OCI-LY7 (cell line): ENCODE measurements at regions not wholly inside any gene's neighbourhood (a gene's known extent, or its start where the extent isn't known, plus 50 kb on each side); places are given as distances from the start of the nearest gene placed in this dataset.

Source experiments
- BruUV-seq: library from RNA; stranded (reverse); fragments of 400-500 nt; replicated peaks from 2 replicates; lab custom pipeline; 2021; lab: Mats Ljungman, UMichigan
- CTCF ChIA-PET: fragments of 300-600 bp; sonication (Branson Sonifier 250); formaldehyde crosslinking; loops from one replicate; lab custom pipeline; 2022; ENCODE audit warnings: antibody characterized with exemption; ENCODE audit not compliant: unreplicated experiment; lab: Charles Lee
- POLR2A ChIA-PET: fragments of 300-600 bp; sonication (Branson Sonifier 250); formaldehyde crosslinking; loops from one replicate; lab custom pipeline; 2022; ENCODE audit warnings: antibody characterized with exemption; lab: Charles Lee
- DNase-seq: peaks from one replicate; pipeline ENCODE4 v3.0.0-alpha.2; 2015; ENCODE audit warnings: low spot score
- H2AFZ ChIP-seq: fragments of 200-600 bp; sonication (generic), shearing (Covaris generic); 2 replicates; pipeline ENCODE4 v1.6.1; 2014; ENCODE audit warnings: mild to moderate bottlenecking, antibody characterized with exemption, low read length, moderate library complexity
- H3K27ac ChIP-seq: fragments of 200-600 bp; sonication (generic); 2 replicates; pipeline ENCODE4 v1.5.1; 2014; ENCODE audit warnings: mixed run types, low read depth, mild to moderate bottlenecking, moderate library complexity, low read length, inconsistent platforms; ENCODE audit not compliant: poor library complexity, severe bottlenecking
- H3K36me3 ChIP-seq: fragments of 200-600 bp; sonication (generic); 2 replicates; pipeline ENCODE4 v1.6.1; 2014; ENCODE audit warnings: mild to moderate bottlenecking, antibody characterized with exemption, low read length, moderate library complexity, mixed read lengths; ENCODE audit not compliant: insufficient read depth
- H3K4me1 ChIP-seq: fragments of 200-600 bp; sonication (generic); 2 replicates; pipeline ENCODE4 v1.5.1; 2014; ENCODE audit warnings: mild to moderate bottlenecking, low read length; ENCODE audit not compliant: insufficient read depth, poor library complexity, severe bottlenecking
- H3K4me2 ChIP-seq: fragments of 200-600 bp; sonication (generic); 2 replicates; pipeline ENCODE4 v1.6.1; 2014; ENCODE audit warnings: mild to moderate bottlenecking, low read length
- H3K4me3 ChIP-seq: fragments of 200-600 bp; sonication (generic); 2 replicates; pipeline ENCODE4 v1.5.1; 2014; ENCODE audit warnings: mild to moderate bottlenecking, low read depth, low read length; ENCODE audit not compliant: poor library complexity, severe bottlenecking
- H3K79me2 ChIP-seq: fragments of 200-600 bp; sonication (generic); 2 replicates; pipeline ENCODE4 v1.6.1; 2016; ENCODE audit warnings: low read depth, mild to moderate bottlenecking, low read length, moderate library complexity, mixed read lengths; ENCODE audit not compliant: insufficient read depth
- H3K9me2 ChIP-seq: fragments of 200-600 bp; sonication (generic); 2 replicates; pipeline ENCODE4 v1.6.1; 2016; ENCODE audit warnings: mild to moderate bottlenecking, low read length, mixed read lengths; ENCODE audit not compliant: insufficient read depth
- H3K9me3 ChIP-seq: fragments of 200-600 bp; sonication (generic); 2 replicates; pipeline ENCODE4 v1.6.1; 2014; ENCODE audit warnings: mild to moderate bottlenecking, mixed run types, low read length, mixed read lengths
- H4K20me1 ChIP-seq: fragments of 200-600 bp; sonication (generic); 2 replicates; pipeline ENCODE4 v1.6.1; 2014; ENCODE audit warnings: mild to moderate bottlenecking, antibody characterized with exemption, low read length, moderate library complexity, mixed read lengths; ENCODE audit not compliant: insufficient read depth
- EZH2phosphoT487 ChIP-seq: fragments of 200-600 bp; sonication (generic); IDR thresholded peaks from 2 replicates; pipeline ENCODE4 v1.6.1; 2018; ENCODE audit warnings: low read depth, borderline replicate concordance, mild to moderate bottlenecking, mixed run types, antibody characterized with exemption, low read length, moderate library complexity, mixed read lengths
- intact Hi-C: fragments of 100-400 bp; cut with micrococcal nuclease; formaldehyde crosslinking; loops from one replicate; pipeline ENCODE4 v1.10.0; 2022; ENCODE audit not compliant: unreplicated experiment
- TF ChIP-seq, protein P1 (sequence below): fragments of 200-600 bp; sonication (generic); conservative IDR thresholded peaks from 2 replicates; pipeline ENCODE4 v1.5.1; 2014; ENCODE audit warnings: mild to moderate bottlenecking, antibody characterized with exemption, low read length, moderate library complexity, mixed read lengths

DNA sequence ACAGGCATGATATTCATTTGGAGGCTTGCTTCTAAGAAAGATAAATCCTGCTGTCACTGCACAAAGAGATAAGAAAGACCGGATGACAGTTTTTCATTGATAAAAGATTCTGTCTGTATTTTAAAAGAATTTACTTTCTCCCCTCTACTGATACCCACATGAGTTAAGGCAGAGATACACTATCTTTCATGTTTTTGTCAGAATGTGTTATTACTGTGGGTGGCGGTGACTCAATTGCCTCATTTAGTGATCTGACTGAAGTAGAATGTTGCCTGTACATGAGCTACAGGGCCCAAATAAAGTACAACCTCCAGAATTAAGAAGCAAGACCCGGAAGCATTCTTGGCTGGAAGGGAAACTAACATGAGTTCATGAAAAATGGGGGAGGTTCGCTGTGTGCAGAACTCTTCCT is 480.0 kb downstream of the SLC4A3 start:
- POLR2A ChIA-PET, result no interaction called here
- no peak overlapping the region for H2AFZ ChIP-seq
- no peak overlapping the region for H3K27ac ChIP-seq
- H3K4me1 ChIP-seq, result no peaks in the 10 kb centered on the region
- H3K4me2 ChIP-seq, result no peak overlapping the region
- H3K9me2 ChIP-seq, result no peaks in the 10 kb centered on the region
- intact Hi-C loops, result no loop called here
- H3K79me2 ChIP-seq, result no peaks in the 10 kb centered on the region
- H3K36me3 ChIP-seq, result no peaks in the 10 kb centered on the region
- BruUV-seq, result no TSS peak
- TF ChIP-seq, protein P1, sequence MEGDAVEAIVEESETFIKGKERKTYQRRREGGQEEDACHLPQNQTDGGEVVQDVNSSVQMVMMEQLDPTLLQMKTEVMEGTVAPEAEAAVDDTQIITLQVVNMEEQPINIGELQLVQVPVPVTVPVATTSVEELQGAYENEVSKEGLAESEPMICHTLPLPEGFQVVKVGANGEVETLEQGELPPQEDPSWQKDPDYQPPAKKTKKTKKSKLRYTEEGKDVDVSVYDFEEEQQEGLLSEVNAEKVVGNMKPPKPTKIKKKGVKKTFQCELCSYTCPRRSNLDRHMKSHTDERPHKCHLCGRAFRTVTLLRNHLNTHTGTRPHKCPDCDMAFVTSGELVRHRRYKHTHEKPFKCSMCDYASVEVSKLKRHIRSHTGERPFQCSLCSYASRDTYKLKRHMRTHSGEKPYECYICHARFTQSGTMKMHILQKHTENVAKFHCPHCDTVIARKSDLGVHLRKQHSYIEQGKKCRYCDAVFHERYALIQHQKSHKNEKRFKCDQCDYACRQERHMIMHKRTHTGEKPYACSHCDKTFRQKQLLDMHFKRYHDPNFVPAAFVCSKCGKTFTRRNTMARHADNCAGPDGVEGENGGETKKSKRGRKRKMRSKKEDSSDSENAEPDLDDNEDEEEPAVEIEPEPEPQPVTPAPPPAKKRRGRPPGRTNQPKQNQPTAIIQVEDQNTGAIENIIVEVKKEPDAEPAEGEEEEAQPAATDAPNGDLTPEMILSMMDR, result no peak
- TF ChIP-seq EZH2phosphoT487, result no peak
- no peaks in the 10 kb centered on the region for H4K20me1 ChIP-seq
- no peak for DNase-seq
- no peak overlapping the region for H3K4me3 ChIP-seq
- CTCF ChIA-PET, result no interaction called here
- H3K9me3 ChIP-seq, result no peaks in the 10 kb centered on the region

DNA sequence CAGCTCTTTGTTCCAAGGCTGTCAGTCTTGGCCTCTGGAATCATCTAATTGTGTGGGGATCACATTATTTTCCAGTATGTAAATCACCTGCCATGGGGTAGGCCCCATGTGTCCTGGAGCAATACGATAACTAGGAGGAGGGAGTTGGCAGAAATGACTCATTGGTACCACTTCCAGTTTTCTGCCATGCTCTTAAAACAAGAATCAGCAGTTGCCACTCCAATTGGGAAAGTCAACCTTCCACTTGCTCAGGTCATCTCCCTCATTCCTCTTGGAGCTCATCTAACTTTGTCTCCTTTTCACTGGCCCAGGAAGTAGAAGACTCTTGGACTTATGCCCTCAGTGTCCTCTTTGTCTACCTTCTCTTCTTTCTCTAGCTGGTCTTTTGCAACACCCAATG is 487.0 kb downstream of the SLC4A3 start:
- Histone ChIP-seq H3K4me2 (no peak overlapping the region), H2AFZ (no peak overlapping the region), H4K20me1 (no peaks in the 10 kb centered on the region), H3K4me3 (no peak overlapping the region), H3K9me2 (no peaks in the 10 kb centered on the region), H3K36me3 (no peaks in the 10 kb centered on the region), H3K79me2 (no peaks in the 10 kb centered on the region), H3K27ac (no peak overlapping the region), H3K9me3 (no peaks in the 10 kb centered on the region), H3K4me1 (no peaks in the 10 kb centered on the region)
- no TSS peak for BruUV-seq
- TF ChIP-seq, protein P1, result no peak
- no peak for TF ChIP-seq EZH2phosphoT487
- POLR2A ChIA-PET, result interaction anchor here (0.7 kb wide), 1 partner anchor 1341 kb away, joined by 3 read pairs; no protein-coding TSS in a partner anchor
- intact Hi-C loops, result no loop called here
- CTCF ChIA-PET, result no interaction called here
- no peak for DNase-seq

DNA sequence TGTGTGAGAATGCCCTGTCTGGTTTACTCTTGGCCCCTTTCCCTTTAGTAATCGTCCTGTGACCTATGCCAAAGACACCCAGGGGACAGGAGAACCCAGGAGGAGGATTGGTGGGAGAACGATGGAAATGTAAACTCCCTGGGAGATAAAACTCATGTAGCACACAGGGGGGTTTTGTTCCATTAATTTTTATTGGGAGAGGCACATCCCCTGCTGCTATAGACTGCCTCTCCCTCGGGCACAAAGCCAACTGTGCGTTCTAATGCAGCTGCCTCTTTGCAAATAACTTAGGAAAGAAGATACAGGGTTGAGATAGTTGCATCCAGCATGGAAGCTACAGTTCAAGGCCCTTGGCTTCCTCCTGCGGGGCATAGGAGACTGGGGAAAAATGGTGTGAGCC is 489.6 kb downstream of the SLC4A3 start:
- Histone ChIP-seq H3K4me2 (no peak overlapping the region), H3K9me2 (no peaks in the 10 kb centered on the region), H3K4me1 (no peaks in the 10 kb centered on the region), H3K36me3 (no peaks in the 10 kb centered on the region), H3K79me2 (no peaks in the 10 kb centered on the region), H3K27ac (no peak overlapping the region), H4K20me1 (no peaks in the 10 kb centered on the region), H2AFZ (no peak overlapping the region), H3K9me3 (no peaks in the 10 kb centered on the region), H3K4me3 (no peak overlapping the region)
- CTCF ChIA-PET, result no interaction called here
- DNase-seq, result no peak
- BruUV-seq, result no TSS peak
- POLR2A ChIA-PET, result no interaction called here
- intact Hi-C loops, result no loop called here
- TF ChIP-seq, protein P1, result no peak
- TF ChIP-seq EZH2phosphoT487, result no peak
